Neuronal stem cell (in vitro differentiated cells): ENCODE measurements at regions not wholly inside any gene's neighbourhood (a gene's known extent, or its start where the extent isn't known, plus 50 kb on each side); places are given as distances from the start of the nearest gene placed in this dataset.

Source experiments
- DNase-seq: peaks from one replicate; pipeline ENCODE4 v3.0.0-alpha.2; 2013; ENCODE audit warnings: low spot score
- H2AFZ ChIP-seq: one replicate; pipeline ENCODE4 v1.6.1; 2013; ENCODE audit warnings: mild to moderate bottlenecking, low read length, inconsistent platforms
- H2AK5ac ChIP-seq: 2 replicates; pipeline ENCODE4 v1.6.1; 2013; ENCODE audit warnings: low read depth, mild to moderate bottlenecking, inconsistent platforms, low read length, moderate library complexity, mixed read lengths
- H2BK120ac ChIP-seq: 2 replicates; pipeline ENCODE4 v1.6.1; 2013; ENCODE audit warnings: low read depth, mild to moderate bottlenecking, inconsistent platforms, low read length, moderate library complexity, mixed read lengths
- H2BK12ac ChIP-seq: one replicate; pipeline ENCODE4 v1.6.1; 2013; ENCODE audit warnings: low read length, inconsistent platforms
- H2BK15ac ChIP-seq: 2 replicates; pipeline ENCODE4 v1.6.1; 2013; ENCODE audit warnings: mild to moderate bottlenecking, low read length, inconsistent platforms, mixed read lengths
- H2BK5ac ChIP-seq: one replicate; pipeline ENCODE4 v1.6.1; 2013; ENCODE audit warnings: inconsistent platforms, mild to moderate bottlenecking, low read length, moderate library complexity
- H3K14ac ChIP-seq: one replicate; pipeline ENCODE4 v1.6.1; 2013; ENCODE audit warnings: low read length, inconsistent platforms
- H3K18ac ChIP-seq: 2 replicates; pipeline ENCODE4 v1.6.1; 2013; ENCODE audit warnings: low read length, inconsistent platforms
- H3K23ac ChIP-seq: 2 replicates; pipeline ENCODE4 v1.6.1; 2013; ENCODE audit warnings: low read depth, mild to moderate bottlenecking, mixed read lengths, low read length, inconsistent platforms; ENCODE audit not compliant: poor library complexity
- H3K27ac ChIP-seq: replicated peaks from 3 replicates; pipeline ENCODE4 v1.5.1; 2013; ENCODE audit warnings: low read length, inconsistent platforms
- H3K27me3 ChIP-seq, 3 experiments: 2 replicates each; pipeline ENCODE4 v1.6.1; 2013; ENCODE audit warnings: low read length in 3 of 3, mild to moderate bottlenecking in 2 of 3, inconsistent platforms in 1 of 3, low read depth in 1 of 3, mixed read lengths in 1 of 3, moderate library complexity in 1 of 3; ENCODE audit not compliant: control insufficient read depth in 3 of 3, insufficient read depth in 3 of 3
- H3K36me3 ChIP-seq, 2 donors: replicated peaks in 1 of 2; 2 replicates each; pipeline ENCODE4 v1.6.1; 2013; ENCODE audit warnings: low read length in 2 of 2; ENCODE audit not compliant: control insufficient read depth in 2 of 2, insufficient read depth in 2 of 2
- H3K4ac ChIP-seq: 2 replicates; pipeline ENCODE4 v1.6.1; 2013; ENCODE audit warnings: inconsistent platforms, mild to moderate bottlenecking, low read length, moderate library complexity
- H3K4me1 ChIP-seq, 2 donors: 1 replicate in 1 of 2; 2 replicates in 1 of 2; pipeline ENCODE4 v1.6.1; 2013; ENCODE audit warnings: low read length in 2 of 2, low read depth in 1 of 2; ENCODE audit not compliant: control insufficient read depth in 2 of 2, insufficient read depth in 1 of 2
- H3K4me2 ChIP-seq: one replicate; pipeline ENCODE4 v1.6.1; 2013; ENCODE audit warnings: mild to moderate bottlenecking, low read length, inconsistent platforms; ENCODE audit not compliant: insufficient read depth, poor library complexity, severe bottlenecking
- H3K4me3 ChIP-seq, 2 donors: 2 replicates each; pipeline ENCODE4 v1.5.1; 2013; ENCODE audit warnings: low read length in 2 of 2, mild to moderate bottlenecking in 2 of 2, inconsistent platforms in 1 of 2, moderate library complexity in 1 of 2
- H3K79me1 ChIP-seq: one replicate; pipeline ENCODE4 v1.6.1; 2013; ENCODE audit warnings: low read depth, mild to moderate bottlenecking, inconsistent platforms, low read length, moderate library complexity
- H3K9ac ChIP-seq: one replicate; pipeline ENCODE4 v1.6.1; 2013; ENCODE audit warnings: mild to moderate bottlenecking, low read depth, low read length, inconsistent platforms; ENCODE audit not compliant: poor library complexity
- H3K9me3 ChIP-seq, 2 donors: replicated peaks in 1 of 2; 2 replicates each; pipeline versions ENCODE3 to v1.6.1; 2013; ENCODE audit warnings: low read length in 2 of 2, mild to moderate bottlenecking in 2 of 2, inconsistent platforms in 1 of 2, low read depth in 1 of 2, mixed read lengths in 1 of 2, moderate library complexity in 1 of 2; ENCODE audit not compliant: control insufficient read depth in 2 of 2, insufficient read depth in 1 of 2
- H4K8ac ChIP-seq: one replicate; pipeline ENCODE4 v1.6.1; 2013; ENCODE audit warnings: low read depth, mild to moderate bottlenecking, inconsistent platforms, low read length, moderate library complexity
- H4K91ac ChIP-seq: one replicate; pipeline ENCODE4 v1.6.1; 2013; ENCODE audit warnings: low read length, low read depth, mild to moderate bottlenecking, inconsistent platforms; ENCODE audit not compliant: poor library complexity
- WGBS, 2 donors: extraction: QIAGEN DNeasy Blood & Tissue Kit; methylation state at CpG; one replicate each; pipeline ENCODE4 v1.1.7; 2013; ENCODE audit warnings: missing lambda C conversion rate in 2 of 2, mixed read lengths in 1 of 2; ENCODE audit not compliant: insufficient read length in 2 of 2, insufficient replicate concordance in 1 of 2; ENCODE audit errors: extremely low coverage in 2 of 2; 5-methylcytosine and 5-hydroxymethylcytosine counted together

DNA sequence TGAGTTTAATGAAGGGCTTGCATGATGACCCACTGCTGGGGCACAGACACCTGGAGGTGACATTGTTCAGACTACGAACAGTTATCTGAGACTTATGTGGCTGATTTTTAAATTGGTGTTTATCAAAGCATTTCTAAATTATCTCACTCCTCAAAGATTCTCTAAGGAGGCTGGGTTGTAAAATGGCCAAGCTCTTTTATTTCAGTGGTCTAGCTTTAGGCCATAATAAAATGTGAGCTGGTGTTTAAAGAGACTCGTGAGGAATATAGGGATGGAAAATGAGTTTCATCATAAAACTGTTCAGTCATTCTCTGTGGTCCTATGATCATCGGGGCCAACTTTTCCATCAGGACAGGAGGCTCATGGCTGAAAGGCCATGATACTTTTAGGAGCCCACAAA is 93.4 kb downstream of the SPP2 start:
- H2BK120ac ChIP-seq, result no peak overlapping the region
- H2BK12ac ChIP-seq, result no peak overlapping the region
- H3K36me3 ChIP-seq, result no peaks in the 10 kb centered on the region
- H4K91ac ChIP-seq, result no peak overlapping the region
- no CpG with 5 or more reads among the region's 3 CpGs for WGBS, 2 donors
- H3K27me3 ChIP-seq, result peaks cover 0 to 3% (median 0%) of the 10 kb centered on the region in 3 experiments
- peaks cover 0 to 2% of the 10 kb centered on the region in 2 donors for H3K9me3 ChIP-seq
- no peak overlapping the region for H4K8ac ChIP-seq
- no peak overlapping the region for H3K23ac ChIP-seq
- no peaks in the 10 kb centered on the region for H3K4me1 ChIP-seq
- no peak overlapping the region for H3K4me3 ChIP-seq
- DNase-seq, result no peak
- no peak overlapping the region for H3K27ac ChIP-seq
- H2BK5ac ChIP-seq, result no peak overlapping the region
- no peak overlapping the region for H2BK15ac ChIP-seq
- H2AK5ac ChIP-seq, result no peak overlapping the region
- H3K9ac ChIP-seq, result no peak overlapping the region
- no peaks in the 10 kb centered on the region for H3K79me1 ChIP-seq
- H3K4ac ChIP-seq, result no peak overlapping the region
- no peak overlapping the region for H3K18ac ChIP-seq
- no peak overlapping the region for H2AFZ ChIP-seq
- H3K14ac ChIP-seq, result no peak overlapping the region
- H3K4me2 ChIP-seq, result no peak overlapping the region

DNA sequence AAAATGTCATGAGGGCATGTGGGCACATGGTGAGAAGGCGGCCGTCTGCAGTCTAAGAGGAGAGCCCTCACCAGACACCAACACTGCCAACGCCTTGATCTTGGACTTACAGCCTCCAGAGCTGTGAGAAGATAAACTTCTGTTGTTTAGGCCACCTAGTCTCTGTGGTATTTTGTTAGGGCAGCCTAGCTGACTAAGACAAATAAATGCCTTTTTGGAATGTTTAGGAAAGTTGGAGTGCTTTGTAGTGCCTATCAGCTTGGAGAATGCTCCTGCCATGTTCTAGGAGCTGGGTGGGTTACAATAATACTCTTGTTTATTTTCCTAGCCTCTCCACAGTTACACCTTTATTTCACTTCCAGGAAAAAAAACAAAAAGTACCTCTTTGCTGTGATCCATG is 92.0 kb downstream of the SPP2 start:
- Histone ChIP-seq H3K4me2 (no peak overlapping the region), H2BK15ac (no peak overlapping the region), H2BK12ac (no peak overlapping the region), H2AK5ac (no peak overlapping the region), H3K4me1 (peaks cover 0 to 3% of the 10 kb centered on the region in 2 donors), H3K27me3 (peaks cover 0 to 3% (median 0%) of the 10 kb centered on the region in 3 experiments), H4K8ac (no peak overlapping the region), H3K4ac (no peak overlapping the region), H3K14ac (no peak overlapping the region), H3K18ac (no peak overlapping the region), H3K4me3 (no peak overlapping the region), H3K79me1 (no peaks in the 10 kb centered on the region), H3K9me3 (peaks cover 0 to 2% of the 10 kb centered on the region in 2 donors), H3K9ac (no peak overlapping the region), H3K27ac (no peak overlapping the region), H2AFZ (no peak overlapping the region), H4K91ac (no peak overlapping the region), H3K36me3 (no peaks in the 10 kb centered on the region), H2BK5ac (no peak overlapping the region), H2BK120ac (no peak overlapping the region), H3K23ac (no peak overlapping the region)
- DNase-seq, result no peak
- no CpG with 5 or more reads among the region's 3 CpGs for WGBS, 2 donors

DNA sequence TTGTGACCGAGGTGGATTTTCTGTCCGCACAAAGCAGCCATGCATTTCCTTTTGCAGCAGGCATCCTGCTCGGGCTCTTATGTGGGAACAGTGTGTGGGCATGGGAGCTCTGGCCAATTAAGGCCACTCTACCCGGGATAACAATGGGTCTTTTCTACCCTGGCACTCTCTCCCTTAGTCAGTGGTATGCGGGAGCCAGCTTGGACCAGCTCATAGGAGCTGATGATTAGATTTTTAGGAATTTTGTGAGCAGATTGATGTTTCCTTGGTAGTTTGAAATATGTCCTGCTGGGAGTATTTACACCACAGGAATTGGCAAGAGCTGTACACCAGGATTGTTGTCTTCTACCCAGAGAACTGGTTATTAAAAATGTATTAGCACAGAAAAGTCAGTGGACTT is 89.3 kb downstream of the SPP2 start:
- H3K9ac ChIP-seq, result no peak overlapping the region
- no peak overlapping the region for H3K4ac ChIP-seq
- no peak overlapping the region for H2BK12ac ChIP-seq
- peaks cover 0 to 10% of the 10 kb centered on the region in 2 donors for H3K4me1 ChIP-seq
- no peaks in the 10 kb centered on the region for H3K79me1 ChIP-seq
- no peak overlapping the region for H3K4me3 ChIP-seq
- no peak for DNase-seq
- peaks cover 0 to 2% of the 10 kb centered on the region in 2 donors for H3K9me3 ChIP-seq
- H3K23ac ChIP-seq, result no peak overlapping the region
- H3K14ac ChIP-seq, result no peak overlapping the region
- WGBS, 2 donors, result no CpG with 5 or more reads among the region's 5 CpGs
- H2AFZ ChIP-seq, result no peak overlapping the region
- peaks cover 0 to 3% (median 0%) of the 10 kb centered on the region in 3 experiments for H3K27me3 ChIP-seq
- H2BK15ac ChIP-seq, result no peak overlapping the region
- H2BK120ac ChIP-seq, result no peak overlapping the region
- no peak overlapping the region for H2AK5ac ChIP-seq
- H3K4me2 ChIP-seq, result no peak overlapping the region
- no peak overlapping the region for H4K8ac ChIP-seq
- no peak overlapping the region for H3K27ac ChIP-seq
- no peak overlapping the region for H3K18ac ChIP-seq
- no peak overlapping the region for H2BK5ac ChIP-seq
- no peak overlapping the region for H4K91ac ChIP-seq
- H3K36me3 ChIP-seq, result no peaks in the 10 kb centered on the region

- Histone ChIP-seq H4K91ac (no peak overlapping the region), H3K4ac (no peak overlapping the region), H3K27me3 (peaks cover 0 to 2% (median 0%) of the 10 kb centered on the region in 3 experiments), H2AFZ (no peak overlapping the region), H3K14ac (no peak overlapping the region), H3K18ac (peak overlapping the region; percentile 74), H3K79me1 (no peaks in the 10 kb centered on the region), H3K27ac (no peak overlapping the region), H4K8ac (no peak overlapping the region), H3K23ac (no peak overlapping the region), H2BK5ac (no peak overlapping the region), H3K9ac (no peak overlapping the region), H2BK15ac (peak overlapping the region; percentile 68), H3K4me3 (no peak overlapping the region), H3K36me3 (no peaks in the 10 kb centered on the region), H2BK120ac (peak overlapping the region; percentile 16), H2BK12ac (peak overlapping the region; percentile 42), H2AK5ac (peak overlapping the region; percentile 54), H3K9me3 (peaks cover 0 to 2% of the 10 kb centered on the region in 2 donors), H3K4me2 (no peak overlapping the region), H3K4me1 (peaks cover 0 to 10% of the 10 kb centered on the region in 2 donors)
- no peak for DNase-seq
- no CpG with 5 or more reads among the region's 9 CpGs for WGBS, 2 donors
Measured at GRCh38 chr2:234138836-234139235, 88.3 kb downstream of the SPP2 start.
